ENCODE measurements at regions not wholly inside any gene's neighbourhood (a gene's known extent, or its start where the extent isn't known, plus 50 kb on each side); places are given as distances from the start of the nearest gene placed in this dataset.
"Not testable (repeated sequence)": the region's sequence is repeated elsewhere in the genome, so short reads cannot be mapped to it uniquely, and the experiment has no call there.

DNA sequence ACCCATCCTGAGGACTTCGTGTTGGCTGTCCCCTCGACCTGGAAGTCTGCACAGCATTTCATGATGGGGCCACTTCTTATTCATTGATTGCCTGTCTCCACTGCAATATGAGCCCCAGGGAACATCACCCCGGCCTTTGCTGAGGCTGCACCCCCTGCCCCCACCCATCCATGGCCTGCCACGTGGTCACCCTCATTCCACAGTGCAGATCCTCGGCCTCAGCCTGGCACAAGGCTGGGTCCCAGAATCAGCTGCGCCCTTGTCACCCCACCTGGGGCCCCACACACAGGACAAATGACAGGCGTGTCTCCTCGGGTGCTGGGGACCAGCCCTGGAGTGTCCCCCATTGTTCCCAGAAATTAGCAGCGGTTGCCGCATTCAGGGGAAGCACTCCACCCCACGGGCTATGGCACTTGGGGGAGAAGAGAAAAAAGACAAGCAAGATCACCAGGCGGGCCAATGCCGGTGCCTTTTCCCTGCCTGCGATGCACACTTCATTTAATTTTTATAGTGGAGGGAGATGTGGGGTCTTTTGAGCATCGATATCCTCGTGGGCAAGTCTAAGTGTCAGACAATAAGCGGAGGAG is 157.4 kb downstream of the INHBB start:
- DNase-seq, result no peak

DNA sequence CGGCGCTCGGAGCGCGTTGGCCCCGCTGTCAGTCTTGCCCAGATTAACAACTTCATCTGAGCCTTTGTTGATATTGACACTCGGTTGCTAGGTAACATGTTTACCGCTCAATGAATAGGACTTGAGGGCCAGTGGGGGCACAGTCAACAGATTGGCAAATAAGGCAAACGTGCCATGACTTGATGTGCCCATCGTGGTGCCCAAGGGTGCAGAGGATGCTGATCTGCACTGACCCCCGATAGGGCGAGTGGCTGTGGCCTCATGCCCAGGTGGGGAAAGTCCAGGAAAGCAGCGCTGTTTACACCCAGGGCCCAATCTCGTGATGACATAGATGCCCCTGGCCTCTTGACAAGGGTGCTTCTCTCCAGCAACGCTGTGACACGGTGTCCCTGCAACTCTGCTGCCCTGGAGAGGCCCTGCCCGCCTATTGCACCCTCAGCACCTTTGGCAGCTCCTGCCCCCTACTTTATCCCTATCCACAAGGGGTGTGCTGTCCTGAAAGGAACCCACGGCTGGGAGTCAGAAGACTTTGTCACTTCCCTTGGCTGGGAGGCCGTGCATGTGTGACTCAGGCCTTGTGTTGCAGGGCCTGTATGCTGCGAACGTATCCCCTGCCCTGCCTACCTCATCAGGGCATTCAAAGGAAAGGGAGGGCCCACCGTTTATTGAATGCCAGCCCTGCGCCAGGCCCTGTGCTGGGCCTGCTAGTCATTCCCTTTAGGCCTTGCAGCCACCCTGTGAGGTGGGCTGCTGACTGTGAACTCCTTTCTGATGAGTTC is 158.0 kb downstream of the INHBB start:
- DNase-seq, result no peak

DNA sequence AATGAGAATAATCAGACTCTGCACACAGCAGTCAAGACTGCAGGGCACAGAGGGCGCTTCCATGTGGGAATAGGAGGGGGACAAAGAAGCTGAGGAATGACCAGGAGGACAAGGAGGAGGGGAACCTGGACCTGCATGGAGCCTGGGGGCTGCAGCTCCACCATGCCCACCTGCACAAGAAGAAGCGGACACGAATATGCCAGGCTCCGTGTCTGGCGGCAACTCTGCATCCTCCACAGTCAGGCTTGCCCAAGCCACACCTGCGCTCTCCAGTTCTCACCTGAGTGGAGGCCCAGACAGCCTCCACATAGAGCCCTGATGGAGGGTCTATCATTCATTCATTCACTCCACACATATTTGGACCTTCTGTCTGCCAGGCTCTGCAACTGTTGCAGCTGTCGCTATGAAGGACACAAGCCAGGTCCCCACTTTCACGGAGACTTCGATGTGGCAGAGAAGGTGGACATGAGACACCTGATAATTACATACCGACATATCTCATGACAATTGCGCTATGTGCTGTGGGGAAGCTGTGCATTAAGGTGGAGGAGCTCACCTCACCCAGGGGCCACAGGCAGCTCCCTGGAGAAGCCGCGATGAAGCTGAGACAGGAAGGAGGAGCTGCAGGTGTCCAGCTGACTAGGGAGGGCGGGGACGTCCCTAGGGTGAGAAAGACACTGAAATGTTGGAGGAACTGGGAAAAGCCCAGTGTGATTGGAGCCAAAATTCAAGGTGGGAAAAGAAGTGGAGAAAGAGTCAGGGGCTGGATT is 159.2 kb downstream of the INHBB start:
- no peak for DNase-seq

DNA sequence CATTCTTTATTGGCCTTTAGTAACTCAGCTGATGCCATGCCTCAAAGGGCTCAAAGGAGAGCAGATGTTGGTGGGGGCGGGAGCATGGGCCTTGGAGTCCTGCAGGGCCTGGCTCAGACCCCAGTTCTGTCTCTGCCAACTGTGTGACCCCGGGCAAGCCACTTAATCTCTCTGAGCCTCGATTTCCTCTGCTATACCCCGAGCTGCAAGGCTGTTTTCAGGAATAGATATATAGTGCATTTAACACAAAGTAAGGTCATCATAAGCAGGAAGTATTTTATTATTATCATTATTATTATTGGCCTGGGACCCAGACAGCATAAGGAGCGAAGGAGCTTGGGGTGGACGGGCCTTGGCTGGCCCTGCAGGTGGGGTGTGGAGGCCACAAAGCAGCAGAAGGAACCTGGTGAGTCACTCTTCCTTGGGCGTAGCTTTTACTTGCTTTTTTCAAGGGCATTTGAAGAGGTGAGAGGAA is 162.7 kb downstream of the INHBB start:
- DNase-seq, result no peak

DNA sequence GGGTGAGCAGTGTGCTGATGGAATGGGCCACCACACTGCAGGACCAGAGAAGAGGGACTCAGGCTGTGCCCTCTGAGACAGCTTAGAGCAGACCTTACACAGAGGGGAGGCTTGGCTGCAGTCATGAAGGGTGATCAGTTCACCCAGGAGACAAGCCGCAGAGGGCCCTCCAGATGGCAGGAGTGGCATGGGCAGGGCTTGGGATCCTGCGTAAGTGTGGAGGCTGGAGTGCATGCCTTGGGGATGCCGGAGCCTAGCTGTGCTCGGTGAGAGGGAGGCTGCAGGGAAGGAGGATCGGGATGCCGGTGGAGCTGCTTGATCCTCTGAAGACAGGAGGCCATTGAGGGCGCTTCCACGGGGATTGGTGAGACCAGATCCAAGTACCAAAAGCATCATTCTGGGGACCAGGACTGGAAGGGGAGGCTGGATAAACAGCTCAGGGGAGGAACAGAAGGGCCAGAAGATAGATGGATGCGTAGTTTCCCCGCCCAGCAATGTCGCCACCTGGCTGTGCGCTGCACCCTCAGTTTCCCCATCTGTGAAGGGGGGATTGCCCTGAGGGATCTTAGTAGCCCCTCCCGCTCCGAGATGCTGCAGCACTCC is 163.4 kb downstream of the INHBB start:
- DNase-seq, result no peak

DNA sequence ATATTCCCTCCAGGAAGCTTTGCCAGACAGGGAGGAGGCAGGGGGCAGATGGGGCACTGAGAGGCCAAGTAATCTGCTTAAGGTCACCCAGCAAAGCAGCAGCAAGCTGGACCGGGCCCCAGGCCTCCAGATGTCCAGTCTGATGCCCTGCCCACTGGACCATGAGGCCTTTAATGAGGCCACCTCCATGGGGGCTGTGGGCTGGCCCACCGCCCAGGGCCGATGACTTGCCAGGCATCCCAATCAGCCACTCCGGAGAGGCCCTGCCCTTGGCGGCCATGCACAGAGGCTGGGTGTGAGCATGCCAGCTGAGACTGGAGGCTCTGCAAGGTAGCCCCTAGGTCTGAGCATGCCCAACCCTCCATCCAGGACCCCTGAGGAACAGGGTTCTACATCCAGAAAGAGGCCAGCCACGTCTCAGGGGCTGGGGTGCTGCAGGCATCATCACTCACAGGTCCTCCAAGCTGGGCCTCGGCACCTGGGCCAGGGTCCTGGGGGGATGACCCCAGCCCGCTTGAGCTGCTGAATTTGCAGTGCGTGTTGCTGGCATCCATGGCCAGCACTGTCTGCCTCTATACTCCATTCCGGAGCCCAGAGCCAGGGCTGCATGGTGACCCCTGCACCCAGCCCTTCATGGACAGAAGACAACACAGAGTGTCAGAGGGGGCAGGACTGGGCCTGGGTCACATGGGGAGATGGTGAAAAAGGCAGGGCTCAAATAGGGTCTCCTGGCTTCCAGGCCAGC is 164.2 kb downstream of the INHBB start:
- no peak for DNase-seq

DNA sequence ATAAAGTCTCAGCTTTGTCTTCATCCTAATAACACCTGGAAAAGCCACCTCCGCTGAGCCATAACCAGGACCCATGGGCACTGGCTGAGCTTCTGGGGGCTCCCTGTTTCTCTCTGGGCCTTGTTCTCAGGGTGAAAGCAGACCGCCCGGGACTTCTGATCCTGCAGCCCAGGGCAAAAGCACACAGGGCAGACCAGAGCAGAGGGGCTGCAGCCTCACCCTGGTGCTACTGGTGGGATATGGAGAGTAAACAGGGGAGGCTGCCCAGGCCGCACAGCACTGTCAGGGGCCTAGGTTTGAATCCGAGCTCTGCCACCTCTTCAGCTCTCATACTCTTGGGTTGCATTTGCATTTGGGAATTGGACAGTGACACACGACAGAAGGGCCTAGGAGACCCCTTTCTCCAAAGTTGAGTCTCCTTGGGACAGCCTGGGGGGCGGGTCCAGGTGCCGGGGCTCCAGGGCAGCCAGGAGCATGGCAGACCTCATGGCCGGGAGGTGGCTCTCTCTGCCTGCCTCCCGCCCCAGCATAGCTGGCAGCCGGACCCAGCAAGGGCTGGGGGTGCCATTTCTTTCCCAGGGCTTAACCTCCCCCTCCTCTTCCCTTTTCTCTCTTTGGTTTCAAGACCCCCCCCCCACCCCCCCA is 164.9 kb downstream of the INHBB start:
- no peak for DNase-seq

DNA sequence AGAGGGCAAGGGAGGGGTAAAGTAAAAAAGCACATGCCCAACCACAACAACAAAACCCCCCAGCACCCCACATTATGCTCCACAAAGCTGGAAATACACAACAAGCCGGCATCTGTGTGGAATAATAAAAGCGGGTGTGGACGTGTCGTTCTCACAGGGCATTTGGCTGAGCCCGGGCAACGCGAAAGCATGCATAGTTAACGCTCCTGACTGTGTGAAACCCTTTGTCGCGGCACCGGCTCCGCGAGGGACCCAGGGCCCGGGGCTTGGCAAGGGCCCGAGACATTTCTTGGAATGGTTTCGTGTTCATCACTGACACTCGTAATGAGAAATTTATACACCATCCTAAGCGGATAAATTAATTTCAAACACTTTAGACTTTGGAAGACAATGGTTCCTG is 165.6 kb downstream of the INHBB start:
- DNase-seq, result no peak

DNA sequence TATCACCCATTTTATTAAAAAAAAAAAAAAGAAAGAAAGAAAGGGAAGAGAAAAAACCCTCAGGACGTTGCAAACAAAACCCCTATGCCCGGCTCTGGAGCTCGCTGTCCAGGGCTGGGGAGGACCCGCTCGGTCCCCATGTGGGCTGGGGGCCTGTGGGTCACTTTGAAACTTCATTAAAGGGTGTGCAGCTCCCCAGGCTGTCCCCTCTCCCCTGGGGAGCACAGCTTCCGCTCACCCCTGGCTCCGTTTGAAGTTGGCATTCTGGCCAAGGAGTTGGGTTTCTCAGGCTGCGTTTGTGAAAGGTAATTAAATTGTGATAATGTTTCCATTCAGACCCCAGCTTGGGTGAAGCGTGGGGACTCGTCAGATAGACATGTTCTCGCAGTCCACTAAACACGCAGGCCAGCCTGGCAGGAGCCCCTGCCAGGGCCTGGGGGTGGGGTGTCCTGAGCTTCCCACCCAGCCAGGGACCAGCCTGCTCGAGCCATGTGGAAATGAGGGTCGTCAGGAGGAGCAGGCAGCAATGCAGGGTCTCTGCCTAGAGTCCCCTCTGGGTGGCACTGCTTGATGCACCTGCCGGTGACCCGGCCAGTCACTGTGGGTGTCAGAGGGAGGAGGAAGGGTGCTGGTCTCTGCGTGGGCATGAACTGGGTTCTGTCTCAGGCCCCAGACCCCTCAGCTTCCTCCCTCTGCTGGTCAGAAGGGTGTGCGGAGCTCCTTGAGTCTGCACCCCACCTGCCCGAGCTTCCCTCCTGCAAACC is 166.2 kb downstream of the INHBB start:
- DNase-seq, result no peak

DNA sequence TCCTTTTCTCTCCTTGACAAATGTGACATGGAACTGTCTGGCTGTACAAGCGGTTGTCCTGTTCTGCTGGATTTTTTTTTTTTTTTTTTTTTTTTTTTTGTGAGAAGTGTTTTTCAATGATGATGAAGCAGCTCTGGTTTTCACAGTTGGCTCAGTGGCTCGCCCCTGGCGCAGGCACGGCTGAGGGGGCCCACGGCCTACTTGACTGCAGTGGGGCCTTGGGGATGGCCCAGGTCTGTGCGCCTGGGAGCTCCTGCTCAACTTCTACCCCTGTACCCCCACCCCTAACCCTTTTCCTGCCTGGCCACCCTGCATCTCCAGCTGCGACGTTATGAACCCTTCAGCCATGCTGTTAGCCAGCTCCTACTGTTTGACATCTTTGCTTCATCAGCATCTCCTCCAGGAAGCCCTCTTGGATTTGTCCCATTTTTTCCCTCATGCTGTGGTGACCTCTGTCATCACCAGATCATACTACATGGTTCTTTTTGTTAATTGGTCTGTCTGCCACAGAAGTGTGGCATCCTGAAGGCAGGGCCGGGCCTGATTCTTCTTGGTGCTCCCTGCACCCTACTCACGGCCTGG is 167.9 kb downstream of the INHBB start:
- DNase-seq, result no peak

DNA sequence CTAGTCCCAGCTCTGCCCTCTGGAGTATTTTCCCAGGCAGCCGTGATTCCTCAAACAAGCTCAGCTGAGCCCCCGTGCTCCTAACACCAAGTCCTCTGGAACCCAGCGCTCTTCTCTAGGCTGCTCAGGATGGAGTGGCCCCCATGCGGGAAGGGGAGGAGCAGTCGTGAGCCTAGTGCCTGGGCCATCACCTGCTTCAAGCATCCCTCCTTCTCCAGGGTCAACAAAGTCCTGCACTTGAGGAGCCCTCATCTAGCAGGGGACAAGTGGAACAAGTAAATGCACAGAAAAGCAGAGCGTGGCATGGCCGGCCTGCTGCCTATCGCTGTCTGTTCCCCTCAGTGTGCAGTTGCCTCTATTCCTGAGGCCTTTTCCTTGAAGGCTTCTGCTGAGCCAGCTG is 168.6 kb downstream of the INHBB start:
- no peak for DNase-seq

DNA sequence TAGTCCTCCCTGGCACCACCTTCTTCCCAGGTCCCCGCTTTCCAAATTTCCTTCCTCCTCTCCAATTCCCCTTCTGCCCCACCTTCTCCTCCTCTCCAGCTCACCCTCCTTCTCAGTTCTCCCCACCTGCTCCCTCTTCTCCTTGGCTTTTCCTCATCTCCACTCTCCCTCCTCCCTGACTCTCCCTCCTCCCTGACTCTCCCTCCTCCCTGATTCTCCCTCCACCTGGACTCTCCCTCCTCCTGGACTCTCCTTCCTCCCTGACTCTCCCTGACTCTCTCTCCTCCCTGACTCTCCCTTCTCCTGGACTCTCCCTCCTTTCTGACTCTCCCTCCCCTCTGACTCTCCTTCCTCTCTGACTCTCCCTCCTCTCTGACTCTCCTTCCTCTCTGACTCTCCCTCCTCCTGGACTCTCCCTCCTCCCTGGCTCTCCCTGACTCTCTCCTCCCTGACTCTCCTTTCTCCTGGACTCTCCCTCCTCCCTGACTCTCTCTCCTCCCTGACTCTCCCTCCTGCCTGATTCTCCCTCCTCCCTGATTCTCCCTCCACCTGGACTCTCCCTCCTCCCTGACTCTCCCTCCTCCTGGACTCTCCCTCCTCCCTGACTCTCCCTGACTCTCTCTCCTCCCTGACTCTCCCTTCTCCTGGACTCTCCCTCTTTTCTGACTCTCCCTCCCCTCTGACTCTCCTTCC is 169.3 kb downstream of the INHBB start:
- DNase-seq, result not testable (repeated sequence)

DNA sequence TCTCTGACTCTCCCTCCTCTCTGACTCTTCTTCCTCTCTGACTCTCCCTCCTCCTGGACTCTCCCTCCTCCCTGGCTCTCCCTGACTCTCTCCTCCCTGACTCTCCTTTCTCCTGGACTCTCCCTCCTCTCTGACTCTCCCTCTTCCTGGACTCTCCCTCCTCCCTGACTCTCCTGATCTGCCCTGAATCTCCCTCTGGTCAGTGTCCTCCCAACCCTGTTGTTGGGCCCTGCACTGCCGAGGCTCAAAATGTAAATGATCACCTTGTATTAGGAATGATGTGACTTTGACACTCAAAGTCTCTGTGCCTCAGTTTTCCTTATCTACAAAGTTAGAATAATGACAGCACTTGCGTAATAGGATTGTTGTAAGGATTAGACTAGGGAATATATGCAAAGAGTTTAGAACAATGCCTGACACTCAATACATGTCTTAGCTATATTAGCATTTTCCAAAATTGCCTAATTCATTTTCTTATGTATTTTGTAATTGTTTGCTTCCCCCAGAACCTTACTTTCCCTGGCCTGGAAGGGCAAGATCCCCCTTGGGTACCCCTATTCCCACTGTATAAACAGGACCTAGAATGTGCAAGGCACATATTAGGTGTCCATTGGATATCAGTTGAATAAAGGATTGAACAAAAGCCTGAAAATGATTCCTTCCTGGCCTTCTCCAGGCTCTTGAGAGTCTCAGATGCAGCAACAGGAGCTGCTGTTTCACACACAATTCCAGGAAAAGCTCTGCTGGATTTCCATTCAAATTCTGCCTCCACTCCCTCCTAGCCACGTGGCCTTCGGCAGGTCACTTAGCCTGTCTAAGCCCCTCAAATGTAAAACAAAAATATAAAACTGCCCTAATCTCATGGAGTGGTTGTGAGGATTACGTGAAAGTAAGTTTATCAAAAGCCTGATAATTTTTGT is 170.1 kb downstream of the INHBB start:
- DNase-seq, result no peak

DNA sequence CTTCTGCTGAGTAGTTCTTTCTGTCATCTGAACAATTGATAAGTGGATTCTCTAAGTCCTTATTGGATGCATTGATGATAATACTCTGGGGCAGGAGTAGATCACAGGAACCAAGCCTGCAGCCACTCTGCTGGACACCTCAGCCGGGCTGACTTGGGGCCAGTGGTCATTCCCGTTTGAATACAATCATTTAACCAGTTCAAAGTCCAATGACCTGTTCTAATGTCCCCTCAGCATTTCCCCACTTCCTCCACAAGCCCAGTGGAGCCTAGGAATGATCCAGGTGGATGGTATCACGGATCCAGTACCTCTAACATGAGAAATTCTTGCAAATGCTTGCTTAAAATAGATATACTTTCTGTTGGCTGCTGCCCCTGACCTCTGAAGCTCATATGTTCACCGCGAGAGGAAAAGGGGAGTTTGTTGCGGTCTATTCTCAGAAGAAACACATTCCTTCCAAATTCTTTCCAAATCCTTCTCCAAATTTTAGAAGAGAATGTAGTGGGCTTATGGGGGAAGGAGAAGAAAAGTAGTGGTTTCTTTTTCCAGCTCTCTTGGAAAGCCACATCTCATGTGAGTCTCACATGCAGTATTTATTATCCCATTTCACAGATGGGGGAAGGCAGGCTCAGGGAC is 170.9 kb downstream of the INHBB start:
- no peak for DNase-seq

DNA sequence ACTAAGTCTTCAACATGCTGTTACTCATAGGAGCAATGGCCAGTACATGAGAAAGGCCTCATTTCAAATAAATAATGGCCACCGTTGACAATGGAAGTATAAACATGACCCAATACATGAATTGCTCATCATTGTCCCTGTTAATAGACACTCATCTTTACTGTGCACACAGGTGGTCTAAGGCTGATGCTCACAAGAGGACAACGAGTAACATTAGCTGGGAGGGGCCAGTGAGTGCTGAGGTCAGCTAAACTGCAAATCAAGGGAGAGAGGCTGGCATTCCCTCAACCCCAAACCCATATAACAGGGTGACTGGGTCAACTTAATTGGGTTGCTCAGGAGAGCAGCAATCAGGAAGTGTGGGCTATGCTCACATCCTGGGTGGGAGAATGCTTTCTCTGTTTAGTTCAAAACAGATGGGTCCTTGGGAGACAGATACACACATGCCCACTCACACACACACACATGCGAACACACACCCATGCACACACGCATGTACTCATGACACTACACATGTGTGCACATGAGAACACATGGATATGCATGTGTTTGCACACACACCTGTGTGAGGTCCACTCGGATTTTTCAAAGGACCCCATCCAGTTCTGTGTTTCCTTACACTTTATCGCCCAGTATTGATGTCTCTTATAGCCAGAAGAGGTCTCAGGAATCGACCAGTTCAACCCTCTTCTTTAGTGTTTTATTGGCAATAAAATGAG is 172.0 kb downstream of the INHBB start:
- no peak for DNase-seq

DNA sequence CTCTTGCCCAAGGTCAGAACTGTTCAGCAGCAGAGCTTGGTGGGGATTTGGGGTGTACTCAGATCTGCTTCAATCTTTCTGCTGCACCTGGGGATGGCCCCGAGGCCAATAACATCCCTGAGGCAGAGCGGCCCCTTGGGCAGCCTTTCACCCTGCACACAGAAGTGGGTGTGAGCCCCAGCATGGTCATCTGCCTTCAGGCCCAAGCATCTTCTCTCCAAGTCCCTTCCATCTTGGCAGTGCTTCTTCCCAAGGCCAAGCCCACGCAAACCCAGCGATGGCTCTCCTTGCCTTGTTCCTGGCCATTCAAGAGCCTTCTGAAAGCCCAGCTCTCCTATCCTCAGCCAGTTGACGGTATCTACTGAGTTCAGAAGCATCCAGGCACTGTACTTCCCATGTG is 172.9 kb downstream of the INHBB start:
- DNase-seq, result no peak

DNA sequence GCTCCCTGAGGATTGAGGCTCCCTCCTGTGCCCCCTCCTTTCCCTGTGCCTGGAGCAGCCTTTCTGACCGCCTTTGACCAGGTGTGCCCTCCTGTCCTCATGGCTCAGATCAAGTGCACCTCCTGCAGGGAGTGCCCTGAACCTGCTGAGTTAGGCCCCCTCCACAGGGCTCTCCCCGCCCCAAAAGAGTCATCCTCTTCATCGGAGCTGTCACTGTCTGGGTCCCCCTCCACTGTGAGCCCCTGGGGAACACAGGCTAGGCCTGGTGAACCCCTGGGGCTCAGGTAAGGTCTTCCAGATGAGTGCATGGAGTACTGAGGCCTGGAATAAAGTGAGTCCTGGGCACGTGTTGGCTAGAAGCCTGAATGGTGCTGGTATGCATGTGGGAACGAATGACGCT is 173.5 kb downstream of the INHBB start:
- no peak for DNase-seq

DNA sequence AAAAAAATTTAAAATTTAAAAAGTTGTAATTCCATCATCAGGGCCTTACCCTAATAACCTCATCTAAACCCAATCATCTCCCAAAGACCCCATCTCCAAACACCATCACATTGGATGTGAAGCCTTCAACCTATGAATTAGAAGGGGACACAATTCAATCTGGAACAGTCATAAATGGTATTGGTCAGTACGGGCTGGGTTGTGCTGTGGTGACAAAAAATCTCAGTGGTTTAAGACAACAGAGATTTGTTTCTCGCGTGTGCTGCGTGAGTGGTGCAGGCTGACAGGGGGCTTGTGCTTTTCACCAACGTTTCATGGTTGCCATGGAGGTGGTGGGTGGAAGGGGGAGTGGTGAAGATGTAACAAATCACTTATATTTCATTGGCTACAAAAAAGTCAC is 174.5 kb downstream of the INHBB start:
- no peak for DNase-seq

All from SW 1271 (cell line).